ENCODE measurements at regions not wholly inside any gene's neighbourhood (a gene's known extent, or its start where the extent isn't known, plus 50 kb on each side); places are given as distances from the start of the nearest gene placed in this dataset.

GRCh38 chr11:15776366-15776765 lies 580.0 kb downstream of the SOX6 start:
- H3K9me2 ChIP-seq (replicated peaks; ENCODE audit: insufficient read depth), result no peaks in the 10 kb centered on the region
- H3K9me3 ChIP-seq (ENCODE audit: low read depth), result no peaks in the 10 kb centered on the region
- H3K4me3 ChIP-seq, result no peak overlapping the region
- H2AFZ ChIP-seq, result no peak overlapping the region
- no peaks in the 10 kb centered on the region for H3K27me3 ChIP-seq
- no peaks in the 10 kb centered on the region for H3K79me2 ChIP-seq
- DNase-seq (ENCODE audit: low spot score), result no peak
- H3K27ac ChIP-seq, result no peak overlapping the region
- H3K4me1 ChIP-seq (ENCODE audit: insufficient read depth), result peaks cover 16% of the 10 kb centered on the region
- WGBS (ENCODE audit: low lambda C conversion rate, missing lambda C conversion rate), result 36% methylated on average over 1 of the region's 1 CpG
- no peak for TF ChIP-seq CTCF (IDR thresholded peaks at IDR 0.05; ENCODE audit: poor library complexity)
- TF ChIP-seq EZH2 (IDR thresholded peaks at IDR 0.05; ENCODE audit: borderline replicate concordance), result no peak
- no peaks in the 10 kb centered on the region for H4K20me1 ChIP-seq (ENCODE audit: insufficient read depth, poor library complexity, severe bottlenecking)
- no peaks in the 10 kb centered on the region for H3K36me3 ChIP-seq (replicated peaks; ENCODE audit: insufficient read depth, low read depth)
- H3K4me2 ChIP-seq, result no peak overlapping the region

GRCh38 chr11:15779518-15779917 lies 576.8 kb downstream of the SOX6 start:
- 63% methylated on average over 2 of the region's 2 CpGs for WGBS (ENCODE audit: low lambda C conversion rate, missing lambda C conversion rate)
- no peak overlapping the region for H2AFZ ChIP-seq
- peaks cover 9% of the 10 kb centered on the region for H3K4me1 ChIP-seq (ENCODE audit: insufficient read depth)
- H4K20me1 ChIP-seq (ENCODE audit: insufficient read depth, poor library complexity, severe bottlenecking), result no peaks in the 10 kb centered on the region
- no peaks in the 10 kb centered on the region for H3K9me3 ChIP-seq (ENCODE audit: low read depth)
- H3K4me2 ChIP-seq, result no peak overlapping the region
- H3K9me2 ChIP-seq (replicated peaks; ENCODE audit: insufficient read depth), result no peaks in the 10 kb centered on the region
- no peak overlapping the region for H3K27ac ChIP-seq
- TF ChIP-seq CTCF (IDR thresholded peaks at IDR 0.05; ENCODE audit: poor library complexity) (no peak), EZH2phosphoT487 (IDR thresholded peaks at IDR 0.05; ENCODE audit: low read depth, severe bottlenecking, unreplicated experiment) (no peak), EZH2 (IDR thresholded peaks at IDR 0.05; ENCODE audit: borderline replicate concordance) (no peak)
- H3K27me3 ChIP-seq, result no peaks in the 10 kb centered on the region
- H3K79me2 ChIP-seq, result no peaks in the 10 kb centered on the region
- no peaks in the 10 kb centered on the region for H3K36me3 ChIP-seq (replicated peaks; ENCODE audit: insufficient read depth, low read depth)
- DNase-seq (ENCODE audit: low spot score), result no peak
- no peak overlapping the region for H3K4me3 ChIP-seq

GRCh38 chr11:15780382-15780781 lies 576.0 kb downstream of the SOX6 start:
- Histone ChIP-seq H4K20me1 (ENCODE audit: insufficient read depth, poor library complexity, severe bottlenecking) (no peaks in the 10 kb centered on the region), H3K4me3 (no peak overlapping the region), H3K4me2 (no peak overlapping the region), H3K4me1 (ENCODE audit: insufficient read depth) (peaks cover under 1% of the 10 kb centered on the region), H3K79me2 (no peaks in the 10 kb centered on the region), H3K27ac (no peak overlapping the region), H3K9me2 (replicated peaks; ENCODE audit: insufficient read depth) (no peaks in the 10 kb centered on the region), H3K27me3 (no peaks in the 10 kb centered on the region), H2AFZ (no peak overlapping the region), H3K36me3 (replicated peaks; ENCODE audit: insufficient read depth, low read depth) (no peaks in the 10 kb centered on the region), H3K9me3 (ENCODE audit: low read depth) (no peaks in the 10 kb centered on the region)
- no peak for TF ChIP-seq EZH2phosphoT487 (IDR thresholded peaks at IDR 0.05; ENCODE audit: low read depth, severe bottlenecking, unreplicated experiment)
- no peak for TF ChIP-seq CTCF (IDR thresholded peaks at IDR 0.05; ENCODE audit: poor library complexity)
- no peak for TF ChIP-seq EZH2 (IDR thresholded peaks at IDR 0.05; ENCODE audit: borderline replicate concordance)
- no peak for DNase-seq (ENCODE audit: low spot score)
- 94% methylated on average over 5 of the region's 5 CpGs for WGBS (ENCODE audit: low lambda C conversion rate, missing lambda C conversion rate)

GRCh38 chr11:15780837-15781236 lies 575.5 kb downstream of the SOX6 start:
- no peaks in the 10 kb centered on the region for H3K36me3 ChIP-seq (replicated peaks; ENCODE audit: insufficient read depth, low read depth)
- no peak overlapping the region for H3K4me3 ChIP-seq
- DNase-seq (ENCODE audit: low spot score), result no peak
- H3K9me3 ChIP-seq (ENCODE audit: low read depth), result no peaks in the 10 kb centered on the region
- no peak overlapping the region for H3K4me2 ChIP-seq
- no peak overlapping the region for H2AFZ ChIP-seq
- H4K20me1 ChIP-seq (ENCODE audit: insufficient read depth, poor library complexity, severe bottlenecking), result no peaks in the 10 kb centered on the region
- no peaks in the 10 kb centered on the region for H3K27me3 ChIP-seq
- H3K79me2 ChIP-seq, result no peaks in the 10 kb centered on the region
- no peaks in the 10 kb centered on the region for H3K9me2 ChIP-seq (replicated peaks; ENCODE audit: insufficient read depth)
- 94% methylated on average over 2 of the region's 2 CpGs for WGBS (ENCODE audit: low lambda C conversion rate, missing lambda C conversion rate)
- H3K27ac ChIP-seq, result no peak overlapping the region
- TF ChIP-seq CTCF (IDR thresholded peaks at IDR 0.05; ENCODE audit: poor library complexity), result no peak
- TF ChIP-seq EZH2phosphoT487 (IDR thresholded peaks at IDR 0.05; ENCODE audit: low read depth, severe bottlenecking, unreplicated experiment), result no peak
- no peak for TF ChIP-seq EZH2 (IDR thresholded peaks at IDR 0.05; ENCODE audit: borderline replicate concordance)
- no peaks in the 10 kb centered on the region for H3K4me1 ChIP-seq (ENCODE audit: insufficient read depth)
